Neural cell (in vitro differentiated cells): ENCODE measurements at regions not wholly inside any gene's neighbourhood (a gene's known extent, or its start where the extent isn't known, plus 50 kb on each side); places are given as distances from the start of the nearest gene placed in this dataset.

Experiments used
- H2AFZ ChIP-seq: fragments of 200-600, 300-800 bp; sonication (generic), shearing (Covaris generic); 2 replicates; pipeline ENCODE4 v1.6.0; 2014; ENCODE audit warnings: low read depth, mild to moderate bottlenecking, antibody characterized with exemption, low read length, moderate library complexity
- H3F3A ChIP-seq: fragments of 200-600 bp; shearing (Covaris generic); 2 replicates; pipeline ENCODE4 v1.6.1; 2016; ENCODE audit warnings: mild to moderate bottlenecking, moderate library complexity, mixed read lengths, antibody characterized with exemption, low read length; ENCODE audit not compliant: insufficient read depth, poor library complexity, severe bottlenecking
- H3K27ac ChIP-seq: fragments of 200-600, 300-800 bp; sonication (generic), shearing (Covaris generic); 2 replicates; pipeline ENCODE4 v1.5.1; 2014; ENCODE audit warnings: mild to moderate bottlenecking, low read length, moderate library complexity
- H3K27me3 ChIP-seq: fragments of 300-800, 200-600 bp; sonication (generic), shearing (Covaris generic); 2 replicates; pipeline ENCODE4 v1.6.0; 2014; ENCODE audit warnings: mild to moderate bottlenecking, low read depth, low read length, moderate library complexity; ENCODE audit not compliant: insufficient read depth
- H3K36me3 ChIP-seq: fragments of 300-800, 200-600 bp; sonication (generic), shearing (Covaris generic); 2 replicates; pipeline ENCODE4 v1.5.1; 2014; ENCODE audit warnings: mild to moderate bottlenecking, antibody characterized with exemption, low read length, moderate library complexity; ENCODE audit not compliant: insufficient read depth
- H3K4me2 ChIP-seq: fragments of 300-800, 200-600 bp; sonication (generic), shearing (Covaris generic); 2 replicates; pipeline ENCODE4 v1.6.0; 2014; ENCODE audit warnings: mild to moderate bottlenecking, low read length
- H3K4me3 ChIP-seq: fragments of 300-800, 200-600 bp; sonication (generic), shearing (Covaris generic); 2 replicates; pipeline ENCODE4 v1.5.1; 2014; ENCODE audit warnings: mild to moderate bottlenecking, low read length, moderate library complexity
- H3K79me2 ChIP-seq: fragments of 200-600 bp; shearing (Covaris generic); replicated peaks from 2 replicates; pipeline ENCODE4 v1.6.0; 2014; ENCODE audit warnings: mild to moderate bottlenecking, low read length, moderate library complexity; ENCODE audit not compliant: insufficient read depth
- H3K9ac ChIP-seq: fragments of 300-800, 200-600 bp; sonication (generic), shearing (Covaris generic); 2 replicates; pipeline ENCODE4 v1.6.1; 2016; ENCODE audit warnings: mild to moderate bottlenecking, low read length, mixed read lengths
- H3K9me2 ChIP-seq: fragments of 200-600 bp; shearing (Covaris generic); 2 replicates; pipeline ENCODE4 v1.6.1; 2016; ENCODE audit warnings: mild to moderate bottlenecking, low read length, mixed read lengths; ENCODE audit not compliant: insufficient read depth
- H3K9me3 ChIP-seq: fragments of 200-600, 300-800 bp; sonication (generic), shearing (Covaris generic); 2 replicates; pipeline ENCODE4 v1.6.1; 2016; ENCODE audit warnings: mild to moderate bottlenecking, mixed run types, low read length, moderate library complexity, mixed read lengths
- H4K20me1 ChIP-seq: fragments of 200-600 bp; shearing (Covaris generic); 2 replicates; pipeline ENCODE4 v1.6.1; 2016; ENCODE audit warnings: mild to moderate bottlenecking, mixed run types; ENCODE audit not compliant: insufficient read depth
- CTCF ChIP-seq: fragments of 450-650 bp; IDR thresholded peaks from 2 replicates; pipeline ENCODE4 v1.5.1; 2014; ENCODE audit warnings: antibody characterized with exemption, mild to moderate bottlenecking, moderate library complexity; ENCODE audit not compliant: poor library complexity, severe bottlenecking
- EP300 ChIP-seq: fragments of 450-650 bp; conservative IDR thresholded peaks from 2 replicates; pipeline ENCODE4 v1.6.1; 2014; ENCODE audit warnings: antibody characterized with exemption, mild to moderate bottlenecking, moderate library complexity; ENCODE audit not compliant: poor library complexity, severe bottlenecking
- EZH2 ChIP-seq: fragments of 200-600, 300-800 bp; shearing (Covaris generic), sonication (generic); IDR thresholded peaks from 2 replicates; pipeline ENCODE4 v1.6.1; 2014; ENCODE audit warnings: antibody characterized with exemption, low read length, borderline replicate concordance, mild to moderate bottlenecking; ENCODE audit not compliant: insufficient read depth, poor library complexity, severe bottlenecking
- MXI1 ChIP-seq: fragments of 450-650 bp; conservative IDR thresholded peaks from 2 replicates; pipeline ENCODE4 v1.6.1; 2014; ENCODE audit warnings: antibody characterized with exemption, mild to moderate bottlenecking; ENCODE audit not compliant: poor library complexity, severe bottlenecking
- POLR2AphosphoS5 ChIP-seq: IDR thresholded peaks from 2 replicates; pipeline ENCODE4 v1.6.1; 2012
- RAD21 ChIP-seq: fragments of 450-650 bp; conservative IDR thresholded peaks from 2 replicates; pipeline ENCODE4 v1.6.1; 2014; ENCODE audit warnings: antibody characterized with exemption, mild to moderate bottlenecking, moderate library complexity
- REST ChIP-seq: IDR thresholded peaks from 2 replicates; pipeline ENCODE4 v1.6.1; 2012; ENCODE audit warnings: borderline replicate concordance
- SMC3 ChIP-seq: fragments of 450-650 bp; conservative IDR thresholded peaks from 2 replicates; pipeline ENCODE4 v1.6.1; 2014; ENCODE audit warnings: antibody characterized with exemption, mild to moderate bottlenecking, moderate library complexity; ENCODE audit not compliant: poor library complexity
- TAF1 ChIP-seq: IDR thresholded peaks from 2 replicates; pipeline ENCODE4 v1.6.1; 2012; ENCODE audit warnings: low read depth

GRCh38 chr22:47575291-47575690, 812.8 kb downstream of the TBC1D22A start:
- Histone ChIP-seq H3K27ac (no peak overlapping the region), H3K4me2 (no peak overlapping the region), H3K9me3 (no peaks in the 10 kb centered on the region), H2AFZ (no peak overlapping the region), H3K36me3 (no peaks in the 10 kb centered on the region), H3K9ac (no peak overlapping the region), H3K9me2 (no peaks in the 10 kb centered on the region), H4K20me1 (no peaks in the 10 kb centered on the region), H3K79me2 (no peaks in the 10 kb centered on the region), H3K27me3 (no peaks in the 10 kb centered on the region), H3F3A (no peaks in the 10 kb centered on the region), H3K4me3 (no peak overlapping the region)
- no peak for TF ChIP-seq EZH2
- TF ChIP-seq CTCF = no peak
- no peak for TF ChIP-seq REST
- no peak for TF ChIP-seq SMC3
- TF ChIP-seq RAD21 = no peak

GRCh38 chr22:47574556-47574955, 812.1 kb downstream of the TBC1D22A start:
- Histone ChIP-seq H3K79me2 (no peaks in the 10 kb centered on the region), H4K20me1 (no peaks in the 10 kb centered on the region), H3K36me3 (no peaks in the 10 kb centered on the region), H3K27ac (no peak overlapping the region), H3K9me2 (no peaks in the 10 kb centered on the region), H3F3A (no peaks in the 10 kb centered on the region), H3K4me3 (no peak overlapping the region), H3K27me3 (no peaks in the 10 kb centered on the region), H2AFZ (no peak overlapping the region), H3K4me2 (no peak overlapping the region), H3K9ac (no peak overlapping the region), H3K9me3 (no peaks in the 10 kb centered on the region)
- TF ChIP-seq CTCF (no peak), EZH2 (no peak), POLR2AphosphoS5 (no peak), TAF1 (no peak), MXI1 (no peak), SMC3 (no peak), RAD21 (no peak), REST (no peak), EP300 (no peak)
